ENCODE measurements at regions not wholly inside any gene's neighbourhood (a gene's known extent, or its start where the extent isn't known, plus 50 kb on each side); places are given as distances from the start of the nearest gene placed in this dataset.
"Not testable (repeated sequence)": the region's sequence is repeated elsewhere in the genome, so short reads cannot be mapped to it uniquely, and the experiment has no call there.

DNA sequence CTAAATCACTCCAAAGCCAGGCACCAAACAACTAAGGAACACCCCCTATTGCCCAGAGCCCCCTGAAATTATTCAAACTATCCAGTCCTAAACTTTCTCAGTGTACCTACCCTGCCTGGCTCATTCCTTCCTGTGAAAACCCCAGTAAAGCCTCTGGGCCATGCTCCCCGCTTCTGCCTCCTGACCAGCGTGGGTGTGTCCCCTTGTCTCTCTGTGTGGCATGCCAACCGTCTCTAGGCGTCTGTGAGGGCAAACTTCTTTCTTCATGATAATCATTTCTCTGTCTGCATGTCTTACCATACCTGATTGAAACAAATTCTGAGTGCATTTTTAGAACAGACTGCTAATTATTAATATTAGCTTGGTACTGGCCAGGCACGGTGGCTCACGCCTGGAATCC, 75.1 kb upstream of the EPCAM start:
- no peak for DNase-seq
- TF ChIP-seq, protein P1, sequence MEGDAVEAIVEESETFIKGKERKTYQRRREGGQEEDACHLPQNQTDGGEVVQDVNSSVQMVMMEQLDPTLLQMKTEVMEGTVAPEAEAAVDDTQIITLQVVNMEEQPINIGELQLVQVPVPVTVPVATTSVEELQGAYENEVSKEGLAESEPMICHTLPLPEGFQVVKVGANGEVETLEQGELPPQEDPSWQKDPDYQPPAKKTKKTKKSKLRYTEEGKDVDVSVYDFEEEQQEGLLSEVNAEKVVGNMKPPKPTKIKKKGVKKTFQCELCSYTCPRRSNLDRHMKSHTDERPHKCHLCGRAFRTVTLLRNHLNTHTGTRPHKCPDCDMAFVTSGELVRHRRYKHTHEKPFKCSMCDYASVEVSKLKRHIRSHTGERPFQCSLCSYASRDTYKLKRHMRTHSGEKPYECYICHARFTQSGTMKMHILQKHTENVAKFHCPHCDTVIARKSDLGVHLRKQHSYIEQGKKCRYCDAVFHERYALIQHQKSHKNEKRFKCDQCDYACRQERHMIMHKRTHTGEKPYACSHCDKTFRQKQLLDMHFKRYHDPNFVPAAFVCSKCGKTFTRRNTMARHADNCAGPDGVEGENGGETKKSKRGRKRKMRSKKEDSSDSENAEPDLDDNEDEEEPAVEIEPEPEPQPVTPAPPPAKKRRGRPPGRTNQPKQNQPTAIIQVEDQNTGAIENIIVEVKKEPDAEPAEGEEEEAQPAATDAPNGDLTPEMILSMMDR (IDR thresholded peaks at IDR 0.05; ENCODE audit: low read depth, low read length), result no peak

GRCh38 chr2:47288864-47289263, 80.2 kb upstream of the EPCAM start:
- H3K27me3 ChIP-seq, result no peaks in the 10 kb centered on the region
- peaks cover 9% of the 10 kb centered on the region; the same call in 1 of the 2 replicates for H3K4me1 ChIP-seq
- H3K9me3 ChIP-seq, result no peaks in the 10 kb centered on the region
- TF ChIP-seq, protein P1 (IDR thresholded peaks at IDR 0.05; ENCODE audit: low read depth, low read length), result no peak
- DNase-seq, result no peak
- H3K36me3 ChIP-seq, result no peaks in the 10 kb centered on the region
- no peak overlapping the region for H3K4me3 ChIP-seq (ENCODE audit: low read depth, low read length)

More for the DNA sequence above, 75.1 kb upstream of the EPCAM start:
- no peaks in the 10 kb centered on the region for H3K9me3 ChIP-seq
- H3K4me1 ChIP-seq, result no peaks in the 10 kb centered on the region; the same call in 1 of the 2 replicates
- H3K36me3 ChIP-seq, result no peaks in the 10 kb centered on the region
- no peak overlapping the region for H3K4me3 ChIP-seq (ENCODE audit: low read depth, low read length)
- H3K27me3 ChIP-seq, result no peaks in the 10 kb centered on the region

- DNase-seq, result peak; percentile 87
- no peaks in the 10 kb centered on the region for H3K27me3 ChIP-seq
- peaks cover 14% of the 10 kb centered on the region for H3K4me1 ChIP-seq
- no peaks in the 10 kb centered on the region for H3K9me3 ChIP-seq
- no peaks in the 10 kb centered on the region for H3K36me3 ChIP-seq
- no peak overlapping the region for H3K4me3 ChIP-seq (ENCODE audit: low read depth, low read length)
- TF ChIP-seq, protein P1 (IDR thresholded peaks at IDR 0.05; ENCODE audit: low read depth, low read length), result no peak
Measured at GRCh38 chr2:47283659-47284058, 85.5 kb upstream of the EPCAM start.

- H3K9me3 ChIP-seq, result no peaks in the 10 kb centered on the region
- H3K36me3 ChIP-seq, result no peaks in the 10 kb centered on the region
- no peak overlapping the region for H3K4me3 ChIP-seq (ENCODE audit: low read depth, low read length)
- H3K27me3 ChIP-seq, result no peaks in the 10 kb centered on the region
- DNase-seq, result peak; percentile 21
- TF ChIP-seq, protein P1 (IDR thresholded peaks at IDR 0.05; ENCODE audit: low read depth, low read length), result no peak
- H3K4me1 ChIP-seq, result peaks cover 14% of the 10 kb centered on the region
Measured at GRCh38 chr2:47282621-47283272, 86.4 kb upstream of the EPCAM start.

DNA sequence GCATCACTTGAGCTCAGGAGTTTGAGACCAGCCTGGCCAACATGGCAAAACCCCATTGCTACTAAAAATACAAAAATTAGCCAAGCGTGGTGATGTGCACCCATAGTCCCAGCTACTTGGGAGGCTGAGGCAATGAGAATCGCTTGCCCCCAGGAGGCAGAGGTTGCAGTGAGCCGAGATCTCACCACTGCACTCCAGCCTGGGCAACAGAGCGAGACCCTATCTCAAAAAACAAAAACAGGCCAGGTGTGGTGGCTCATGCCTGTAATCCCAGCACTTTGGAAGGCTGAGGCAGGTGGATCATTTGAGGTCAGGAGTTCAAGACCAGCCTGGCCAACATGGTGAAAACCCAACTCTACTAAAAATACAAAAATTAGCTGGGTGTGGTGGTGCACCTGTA, 89.6 kb upstream of the EPCAM start:
- DNase-seq; H3K4me3 ChIP-seq (ENCODE audit: low read depth, low read length); H3K9me3 ChIP-seq; H3K36me3 ChIP-seq; H3K27me3 ChIP-seq: not testable (repeated sequence)
- peaks cover 13% of the 10 kb centered on the region for H3K4me1 ChIP-seq

DNA sequence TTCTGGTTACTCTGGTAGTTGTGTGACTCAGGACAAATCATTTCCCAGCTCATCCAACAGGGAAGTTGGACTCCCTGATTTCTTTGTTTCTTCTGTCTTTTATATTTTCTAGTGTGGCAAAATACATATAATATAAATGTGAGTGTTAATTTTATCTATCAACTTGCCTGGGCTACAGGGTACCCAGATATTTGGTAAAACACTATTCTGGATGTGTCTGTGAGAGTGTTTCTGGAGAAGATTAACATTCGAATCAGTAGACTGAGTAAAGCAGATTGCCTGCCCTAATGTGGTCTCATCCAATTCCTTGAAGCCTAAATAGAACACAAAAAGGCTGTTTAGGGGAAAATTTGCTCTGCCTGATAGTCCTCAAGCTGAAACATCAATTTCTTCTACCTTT, 91.1 kb upstream of the EPCAM start:
- Histone ChIP-seq H3K36me3 (no peaks in the 10 kb centered on the region), H3K4me1 (peaks cover 3% of the 10 kb centered on the region), H3K4me3 (ENCODE audit: low read depth, low read length) (no peak overlapping the region), H3K9me3 (no peaks in the 10 kb centered on the region), H3K27me3 (no peaks in the 10 kb centered on the region)
- no peak for DNase-seq
- TF ChIP-seq, protein P1 (IDR thresholded peaks at IDR 0.05; ENCODE audit: low read depth, low read length), result no peak

Data from BE2C (cell line).